Fibroblast of gingiva (primary cell): ENCODE measurements at regions not wholly inside any gene's neighbourhood (a gene's known extent, or its start where the extent isn't known, plus 50 kb on each side); places are given as distances from the start of the nearest gene placed in this dataset.
A peak's percentile ranks its signal among the peaks of the same experiment; 100 is the strongest.
"Not testable (repeated sequence)": the region's sequence is repeated elsewhere in the genome, so short reads cannot be mapped to it uniquely, and the experiment has no call there.

Experiments
- DNase-seq: peaks from one replicate; pipeline ENCODE4 v3.0.0-alpha.2; 2011; ENCODE audit warnings: low read depth

- DNase-seq: no peak
Observed at GRCh38 chr15:47887241-47887800, 170.0 kb downstream of the SEMA6D start.

DNA sequence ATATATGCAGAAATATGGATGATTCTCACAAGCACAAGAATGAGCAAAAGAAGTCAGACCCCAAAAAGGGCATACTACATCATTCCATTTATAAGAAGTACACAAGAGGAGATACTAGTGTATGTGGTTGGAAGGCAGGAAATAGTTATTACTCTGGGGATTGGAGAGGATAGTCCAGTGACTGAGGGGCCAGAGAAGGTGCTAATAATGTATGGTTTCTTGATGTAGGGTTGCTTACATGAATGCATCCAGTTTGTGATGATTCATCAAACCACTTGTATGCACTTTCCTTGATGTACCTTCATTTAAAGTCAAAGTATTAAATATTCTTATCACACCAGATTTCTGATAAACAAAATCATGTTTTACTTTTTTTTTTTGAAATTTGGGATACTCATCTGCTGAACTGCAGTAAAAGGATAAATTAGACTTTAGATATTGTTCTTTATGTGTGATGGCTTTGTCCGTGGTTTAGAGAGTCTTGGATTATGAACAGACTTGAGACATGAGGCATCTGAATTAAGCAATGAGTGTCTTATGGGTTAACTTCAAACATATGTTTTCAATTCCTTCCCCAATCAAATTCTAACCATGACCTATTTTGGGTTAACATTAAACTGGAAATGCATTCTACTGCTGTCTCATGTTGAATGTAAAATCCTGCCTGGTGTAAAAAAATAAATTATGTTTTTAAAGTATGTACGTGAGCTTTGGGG is 171.2 kb downstream of the SEMA6D start:
- DNase-seq: peak; percentile 44

GRCh38 chr15:47890397-47891150 is 173.3 kb downstream of the SEMA6D start:
- DNase-seq: no peak

GRCh38 chr15:47897525-47897924 is 180.2 kb downstream of the SEMA6D start:
- DNase-seq: no peak

DNA sequence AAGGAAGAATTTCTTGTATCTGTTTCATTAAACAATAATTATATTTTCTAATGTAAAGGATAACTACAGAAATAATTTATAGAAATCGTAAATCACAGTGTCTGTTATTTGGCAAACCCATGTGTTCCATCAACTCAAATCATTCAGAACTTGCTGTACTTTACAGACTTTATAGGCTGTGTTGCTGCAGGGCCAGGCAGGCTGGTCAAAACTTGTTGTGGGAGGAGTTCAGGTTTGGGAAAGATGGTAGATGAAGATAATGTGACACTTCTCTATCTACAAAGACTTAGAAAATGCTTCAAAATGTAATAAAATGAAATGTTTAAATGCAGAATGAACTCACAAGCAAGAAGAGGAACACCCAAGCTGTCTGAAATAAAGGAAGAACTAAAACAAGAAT is 183.4 kb downstream of the SEMA6D start:
- no peak for DNase-seq

DNA sequence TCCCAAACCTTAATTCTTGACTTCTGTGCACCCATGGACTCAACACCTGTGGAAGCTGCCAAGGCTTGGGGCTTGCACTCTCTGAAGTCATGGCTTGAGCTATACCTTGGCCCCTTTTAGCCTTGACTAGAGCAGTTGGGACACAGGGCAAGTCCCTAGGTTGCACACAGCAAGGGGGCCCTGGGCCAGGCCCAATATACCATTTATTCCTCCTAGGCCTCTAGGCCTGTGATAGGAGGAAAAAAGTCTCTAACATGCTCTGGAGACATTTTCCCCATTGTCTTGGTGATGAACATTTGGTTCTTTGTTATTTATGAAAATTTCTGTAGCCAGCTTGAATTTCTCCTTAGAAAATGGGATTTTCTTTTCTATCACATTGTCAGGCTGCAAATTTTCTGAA is 186.1 kb downstream of the SEMA6D start:
- DNase-seq: no peak

DNA sequence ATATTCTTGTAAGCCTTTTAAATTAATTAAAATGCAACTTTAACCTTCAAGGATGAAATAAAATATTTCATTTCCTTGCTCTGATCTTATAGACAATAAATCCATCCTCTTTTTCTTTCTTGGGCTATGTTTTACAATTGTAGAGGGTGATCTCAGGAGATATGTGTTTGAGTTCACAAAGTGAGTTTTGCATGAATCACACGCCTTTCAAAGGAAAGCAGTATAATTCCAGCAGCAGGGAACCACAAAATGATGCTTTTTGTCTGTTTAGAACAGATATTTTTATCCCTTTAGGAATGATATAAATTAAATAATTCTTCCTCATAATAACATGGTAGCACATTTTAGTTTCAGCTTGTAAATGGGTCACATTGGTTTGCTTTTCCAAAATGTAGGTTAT is 191.2 kb downstream of the SEMA6D start:
- no peak for DNase-seq

GRCh38 chr15:47908950-47909670 is 191.8 kb downstream of the SEMA6D start:
- no peak for DNase-seq

- not testable (repeated sequence) for DNase-seq
Observed at GRCh38 chr15:47912910-47913309, 195.6 kb downstream of the SEMA6D start.

GRCh38 chr15:47917881-47918280 is 200.6 kb downstream of the SEMA6D start:
- DNase-seq: no peak

GRCh38 chr15:47918877-47919276 is 201.6 kb downstream of the SEMA6D start:
- no peak for DNase-seq

DNA sequence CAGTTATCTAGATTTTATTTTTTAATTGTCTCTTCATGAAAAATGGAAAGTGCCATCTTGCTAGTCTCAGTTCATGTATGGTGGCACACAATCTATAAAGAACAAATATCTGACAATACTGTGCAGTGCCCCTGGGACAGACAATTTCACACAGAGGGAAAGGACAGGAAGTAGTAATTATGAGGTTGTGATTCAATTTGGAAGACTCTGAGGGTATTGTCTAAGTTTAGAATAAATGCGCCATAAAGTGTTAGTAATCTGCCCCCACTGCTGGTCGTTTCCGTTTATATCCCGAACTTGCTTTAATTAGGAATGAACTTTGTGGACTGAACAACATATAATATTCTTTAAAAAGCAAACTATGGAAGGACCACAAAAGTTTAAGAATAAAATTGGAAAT is 196.4 kb upstream of the SLC24A5 start:
- DNase-seq: no peak

DNA sequence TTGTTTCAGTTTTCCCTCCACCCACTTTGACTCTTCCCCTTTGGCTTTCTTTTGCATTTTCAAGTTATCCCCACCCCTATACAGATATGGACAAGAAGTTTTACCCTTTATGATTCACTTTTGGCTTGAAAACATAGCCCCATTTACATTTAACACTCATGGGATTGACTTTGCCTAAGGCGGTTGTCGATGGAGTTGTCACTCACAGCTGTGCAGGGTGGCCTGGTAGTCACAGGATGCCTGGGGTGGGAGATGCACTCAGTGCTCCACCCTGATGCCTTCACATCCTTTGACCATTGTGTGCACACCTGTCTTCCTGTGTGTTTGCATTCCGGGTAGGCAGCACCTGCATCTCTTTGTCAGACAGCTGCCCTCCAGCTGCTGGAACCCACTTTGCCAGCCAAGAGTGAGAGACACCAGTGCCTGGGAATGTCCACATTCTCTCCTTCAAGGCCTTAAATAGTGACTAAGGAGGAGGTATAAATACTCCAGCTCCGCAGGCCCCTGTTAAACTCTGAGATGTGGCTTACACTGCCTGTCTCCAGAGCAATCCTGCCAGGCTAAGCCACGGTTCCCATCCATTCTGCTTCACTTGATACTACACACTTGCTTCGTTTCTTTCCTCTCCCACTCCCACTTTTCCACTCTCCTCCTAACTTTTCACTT is 191.5 kb upstream of the SLC24A5 start:
- no peak for DNase-seq

DNA sequence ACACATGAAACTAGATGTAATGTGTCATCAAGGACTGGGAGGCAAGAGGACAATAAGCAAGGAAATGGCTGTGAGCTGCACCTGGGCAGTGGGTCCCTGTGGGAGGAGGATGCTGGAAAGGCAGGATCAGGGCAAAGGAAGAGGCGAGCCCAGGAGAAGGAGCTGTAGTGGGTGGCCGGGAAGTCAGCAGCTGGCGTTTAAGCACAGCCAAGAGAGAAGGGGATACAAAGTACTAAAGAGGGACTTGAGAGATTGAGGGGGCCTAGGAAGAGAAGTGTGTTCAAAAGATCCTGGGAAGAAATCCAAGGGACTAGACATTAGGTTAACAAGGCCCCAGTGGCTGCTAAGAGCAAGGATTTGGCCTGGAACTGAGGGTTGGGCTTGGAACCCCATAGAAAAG is 188.5 kb upstream of the SLC24A5 start:
- DNase-seq: no peak

DNA sequence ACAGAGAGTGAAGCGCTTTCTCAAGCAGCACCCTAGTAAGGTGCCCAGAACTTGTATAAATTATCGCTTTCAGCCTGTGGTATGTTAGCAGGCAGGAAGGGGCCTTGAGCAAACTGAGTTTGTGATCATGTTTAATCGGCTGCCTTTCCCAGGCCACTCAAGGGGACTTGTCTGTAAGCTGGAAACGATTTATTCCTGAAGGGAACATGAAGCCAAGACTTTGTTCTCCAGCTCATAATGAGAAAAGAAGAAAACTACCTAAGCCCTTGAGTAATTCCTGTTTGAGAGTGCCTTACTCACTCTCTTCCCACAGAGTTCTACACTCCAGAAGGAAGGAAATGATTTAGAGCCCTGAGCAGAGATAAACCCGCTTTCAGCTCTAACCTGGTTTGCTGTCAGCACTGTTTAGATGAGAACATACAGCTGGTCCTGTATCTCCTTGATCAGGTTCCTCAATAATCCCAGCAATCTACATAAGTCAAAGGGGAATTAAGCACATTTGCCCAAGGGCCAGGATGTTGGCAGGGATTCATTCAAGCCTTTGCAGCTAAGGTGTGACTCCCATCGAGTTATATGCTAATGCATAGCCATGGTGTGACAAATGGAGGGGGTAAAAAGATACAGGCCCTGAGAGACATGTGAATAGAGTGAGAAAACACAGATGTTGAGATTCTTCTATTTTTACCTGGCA is 187.7 kb upstream of the SLC24A5 start:
- DNase-seq: no peak

GRCh38 chr15:47933865-47934264 is 186.9 kb upstream of the SLC24A5 start:
- no peak for DNase-seq

- DNase-seq: no peak
Observed at GRCh38 chr15:47934342-47934741, 186.4 kb upstream of the SLC24A5 start.

GRCh38 chr15:47937834-47938233 is 183.0 kb upstream of the SLC24A5 start:
- no peak for DNase-seq

DNA sequence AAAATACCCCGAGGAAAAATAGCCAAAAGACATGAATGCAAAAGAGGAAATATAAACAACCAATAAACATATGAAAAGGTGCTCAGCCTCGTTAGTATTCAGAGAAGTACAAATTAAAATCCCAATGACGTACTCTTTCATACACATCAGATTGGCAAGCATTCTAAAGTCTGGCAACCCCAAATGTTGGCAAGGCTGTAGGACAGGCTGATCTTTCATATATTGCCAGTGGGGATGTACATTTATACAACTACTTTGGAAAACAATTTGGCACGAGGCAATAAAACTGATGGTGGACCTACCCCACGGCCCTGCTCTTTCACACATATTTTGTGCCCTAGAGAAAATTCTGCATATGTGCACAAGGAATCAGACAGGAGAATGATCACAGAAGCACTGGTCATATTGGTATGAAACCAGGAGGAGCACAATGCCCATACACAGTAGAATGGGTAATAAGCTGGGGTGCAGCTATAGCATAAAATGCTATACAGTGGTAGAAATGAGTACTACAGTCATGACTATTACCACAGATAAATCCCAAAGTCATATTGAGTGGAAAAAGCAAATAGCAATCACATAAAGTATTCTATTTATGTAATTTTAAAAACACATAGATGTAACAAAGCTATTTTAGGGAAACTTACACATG is 176.0 kb upstream of the SLC24A5 start:
- DNase-seq: no peak

DNA sequence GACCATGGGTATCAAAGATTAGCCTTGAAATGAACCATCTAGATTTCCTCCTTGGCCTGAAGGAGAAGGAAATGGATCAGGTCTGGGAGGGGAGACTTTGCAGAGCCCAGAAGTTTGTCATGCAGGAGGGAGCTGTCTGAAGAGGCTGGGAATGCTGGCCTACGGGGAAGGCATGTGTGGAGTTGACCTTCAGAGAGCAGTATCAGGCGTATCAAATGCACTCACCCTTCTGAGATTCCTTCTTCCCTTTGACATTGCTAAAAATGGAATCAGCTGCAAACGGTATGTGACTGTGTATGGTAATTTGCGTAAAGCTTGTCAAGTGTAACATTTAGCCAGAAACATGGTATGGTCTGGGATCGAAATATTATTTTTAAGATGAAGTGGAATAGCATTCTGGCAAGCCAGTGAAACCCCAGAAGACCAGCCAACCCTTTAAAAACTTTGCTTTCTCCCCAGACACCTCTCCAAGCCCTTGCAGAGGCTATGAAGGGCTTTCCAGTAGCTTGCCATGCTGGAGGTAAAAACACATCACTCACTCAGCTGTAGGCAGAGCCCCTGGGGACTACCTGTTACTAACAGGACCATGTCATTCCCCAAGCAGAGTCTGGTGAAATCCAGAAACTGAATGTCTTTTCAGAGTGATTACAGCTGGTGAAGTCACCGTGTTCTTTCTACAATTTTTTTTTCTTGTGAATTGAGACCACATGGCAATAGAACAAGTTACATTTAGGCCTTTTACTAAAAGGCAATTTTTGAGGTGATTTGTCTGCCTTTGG is 174.7 kb upstream of the SLC24A5 start:
- DNase-seq: no peak
